Spleen (tissue), 11 donors: ENCODE measurements at regions not wholly inside any gene's neighbourhood (a gene's known extent, or its start where the extent isn't known, plus 50 kb on each side); places are given as distances from the start of the nearest gene placed in this dataset.

Experiments used
- DNase-seq: peaks from one replicate; pipeline ENCODE4 v3.0.0-alpha.2; 2020
- H3K27ac ChIP-seq, 8 donors: fragments of 200-600 bp; sonication (generic) in 7 of 8; 1 replicate in 4 of 8; 2 replicates in 4 of 8; pipeline versions ENCODE4 v1.5.0 to v1.8.0; 2016 to 2021; ENCODE audit warnings: inconsistent platforms in 4 of 8, mild to moderate bottlenecking in 4 of 8, moderate library complexity in 1 of 8
- H3K27me3 ChIP-seq, 7 donors: fragments of 200-600 bp; sonication (generic) in 6 of 7; replicated peaks in 1 of 7; 1 replicate in 4 of 7; 2 replicates in 3 of 7; pipeline versions ENCODE4 v1.5.0 to v1.8.0; 2016 to 2021; ENCODE audit warnings: inconsistent platforms in 3 of 7, mild to moderate bottlenecking in 1 of 7
- H3K36me3 ChIP-seq, 6 donors: fragments of 200-600 bp; sonication (generic) in 5 of 6; 1 replicate in 4 of 6; 2 replicates in 2 of 6; pipeline versions ENCODE4 v1.5.0 to v1.8.0; 2016 to 2021; ENCODE audit warnings: inconsistent platforms in 2 of 6
- H3K4me1 ChIP-seq, 6 donors: fragments of 200-600 bp; sonication (generic) in 5 of 6; 1 replicate in 3 of 6; 2 replicates in 3 of 6; pipeline versions ENCODE4 v1.5.0 to v1.8.0; 2016 to 2021; ENCODE audit warnings: inconsistent platforms in 3 of 6
- H3K4me3 ChIP-seq, 8 donors: fragments of 200-600 bp; sonication (generic) in 7 of 8; 1 replicate in 4 of 8; 2 replicates in 4 of 8; pipeline versions ENCODE4 v1.5.0 to v1.8.0; 2016 to 2021; ENCODE audit warnings: inconsistent platforms in 4 of 8, mild to moderate bottlenecking in 4 of 8, moderate library complexity in 2 of 8
- H3K9me3 ChIP-seq, 8 donors: fragments of 200-600 bp; sonication (generic) in 7 of 8; 1 replicate in 4 of 8; 2 replicates in 4 of 8; pipeline versions ENCODE4 v1.5.0 to v1.8.0; 2016 to 2021; ENCODE audit warnings: inconsistent platforms in 4 of 8
- POLR2A ChIP-seq, 3 donors: fragments of 450-650 bp; IDR thresholded peaks; one replicate each; pipeline ENCODE4 v1.5.1; 2017; ENCODE audit warnings: antibody characterized with exemption in 3 of 3, mild to moderate bottlenecking in 1 of 3
- POLR2AphosphoS5 ChIP-seq, 3 donors: sonication (generic); formaldehyde crosslinking; IDR thresholded peaks; one replicate each; pipeline ENCODE4 v1.5.1; 2017; ENCODE audit warnings: antibody characterized with exemption in 3 of 3
- WGBS, 5 donors: extraction: QIAGEN DNeasy Blood & Tissue Kit in 3 of 5; methylation state at CpG; one replicate each; pipeline versions ENCODE4 v1.1.5 to v1.1.7; 2013 to 2018; 5-methylcytosine and 5-hydroxymethylcytosine counted together
- intact Hi-C: fragments of 100-400 bp; cut with DNase I; formaldehyde crosslinking; loops from one replicate; pipeline ENCODE4 v1.15.0; 2023; ENCODE audit warnings: low total_unique reads
- TF ChIP-seq, protein P1 (sequence below), 11 experiments: fragments of 200-600 bp in 7 of 11; fragments of 450-650 bp in 4 of 11; sonication (generic) in 4 of 11; IDR thresholded peaks in 8 of 11; conservative IDR thresholded peaks in 3 of 11; 1 replicate in 7 of 11; 2 replicates in 4 of 11; pipeline versions ENCODE4 v1.4.0 to v1.8.0; 2016 to 2021; ENCODE audit warnings: antibody characterized with exemption in 11 of 11, inconsistent platforms in 4 of 11, mild to moderate bottlenecking in 1 of 11
- donor health status: healthy with polysubstance abuse.
- donor health status: DM: no; HTN: no; CAD: no; lungs with moderate emphysema.
- donor health status: DM: no; HTN: no; CAD: no.
- donor health status: Bipolar disorder and iron deficiency.
- donor health status: healthy.
- donor health status: DM: no; HTN: no; CAD: no.
- donor health status: DM: yes; HTN: yes; CAD: no.

DNA sequence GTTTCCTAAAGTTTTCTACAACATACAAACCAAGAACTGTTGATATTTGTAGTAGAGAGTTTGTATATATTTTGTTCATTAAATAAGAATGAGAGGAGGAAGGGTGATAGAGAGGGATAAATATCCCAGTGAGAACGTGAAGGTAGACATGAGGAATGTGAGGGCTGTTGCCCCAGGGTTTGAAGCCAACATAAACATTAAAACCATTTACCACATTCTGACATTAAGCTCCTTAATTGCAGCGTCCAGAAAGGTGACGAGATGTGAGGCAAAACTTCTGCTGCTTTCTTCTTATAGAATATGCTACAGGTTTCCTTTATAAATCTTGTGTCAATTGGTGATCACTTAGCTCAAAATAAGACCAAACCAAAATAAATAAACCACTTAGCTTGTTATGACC is 267.8 kb upstream of the CNTN4 start:
- WGBS, 5 donors, result 49 to 76% (median 60%) methylated on average over 3 of the region's 3 CpGs
- intact Hi-C loops, result no loop called here
- Histone ChIP-seq H3K27me3 (no peaks in the 10 kb centered on the region), H3K9me3 (peaks cover 0 to 6% (median 0%) of the 10 kb centered on the region in 8 donors), H3K27ac (no peak overlapping the region), H3K4me1 (no peaks in the 10 kb centered on the region), H3K4me3 (no peak overlapping the region), H3K36me3 (no peaks in the 10 kb centered on the region)
- TF ChIP-seq POLR2A (IDR thresholded peaks at IDR 0.05), result no peak
- TF ChIP-seq, protein P1, sequence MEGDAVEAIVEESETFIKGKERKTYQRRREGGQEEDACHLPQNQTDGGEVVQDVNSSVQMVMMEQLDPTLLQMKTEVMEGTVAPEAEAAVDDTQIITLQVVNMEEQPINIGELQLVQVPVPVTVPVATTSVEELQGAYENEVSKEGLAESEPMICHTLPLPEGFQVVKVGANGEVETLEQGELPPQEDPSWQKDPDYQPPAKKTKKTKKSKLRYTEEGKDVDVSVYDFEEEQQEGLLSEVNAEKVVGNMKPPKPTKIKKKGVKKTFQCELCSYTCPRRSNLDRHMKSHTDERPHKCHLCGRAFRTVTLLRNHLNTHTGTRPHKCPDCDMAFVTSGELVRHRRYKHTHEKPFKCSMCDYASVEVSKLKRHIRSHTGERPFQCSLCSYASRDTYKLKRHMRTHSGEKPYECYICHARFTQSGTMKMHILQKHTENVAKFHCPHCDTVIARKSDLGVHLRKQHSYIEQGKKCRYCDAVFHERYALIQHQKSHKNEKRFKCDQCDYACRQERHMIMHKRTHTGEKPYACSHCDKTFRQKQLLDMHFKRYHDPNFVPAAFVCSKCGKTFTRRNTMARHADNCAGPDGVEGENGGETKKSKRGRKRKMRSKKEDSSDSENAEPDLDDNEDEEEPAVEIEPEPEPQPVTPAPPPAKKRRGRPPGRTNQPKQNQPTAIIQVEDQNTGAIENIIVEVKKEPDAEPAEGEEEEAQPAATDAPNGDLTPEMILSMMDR (IDR thresholded peaks at IDR 0.05 in 8 of 11, conservative IDR thresholded peaks at IDR 0.05 in 3 of 11), result no peak
- TF ChIP-seq POLR2AphosphoS5 (IDR thresholded peaks at IDR 0.05), result no peak
- no peak for DNase-seq

DNA sequence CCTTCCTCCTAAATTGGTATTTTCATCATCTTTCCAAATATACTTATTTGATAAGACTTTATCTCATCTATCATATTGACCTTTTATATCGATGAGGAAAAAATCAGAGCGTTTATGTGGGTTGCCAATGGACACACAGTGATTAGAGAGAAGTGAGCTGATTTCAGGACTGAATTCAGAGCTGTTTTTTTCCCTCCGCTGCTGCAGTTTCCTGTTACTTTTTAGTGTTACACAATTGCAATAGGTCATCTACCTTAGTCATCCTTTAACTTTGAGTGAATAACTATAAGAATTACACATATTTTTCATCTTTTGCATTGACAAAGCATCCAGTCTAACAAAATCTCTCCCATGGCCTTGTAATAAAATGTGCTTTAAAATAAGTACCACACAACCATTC is 266.3 kb upstream of the CNTN4 start:
- H3K4me3 ChIP-seq, result no peak overlapping the region
- H3K4me1 ChIP-seq, result no peaks in the 10 kb centered on the region
- 83 to 89% (median 86%) methylated on average over 3 of the region's 3 CpGs for WGBS, 5 donors
- peaks cover 0 to 6% (median 0%) of the 10 kb centered on the region in 8 donors for H3K9me3 ChIP-seq
- H3K27me3 ChIP-seq, result no peaks in the 10 kb centered on the region
- DNase-seq, result no peak
- intact Hi-C loops, result no loop called here
- TF ChIP-seq, protein P1 (IDR thresholded peaks at IDR 0.05 in 8 of 11, conservative IDR thresholded peaks at IDR 0.05 in 3 of 11), result no peak
- no peak for TF ChIP-seq POLR2A (IDR thresholded peaks at IDR 0.05)
- no peak for TF ChIP-seq POLR2AphosphoS5 (IDR thresholded peaks at IDR 0.05)
- no peaks in the 10 kb centered on the region for H3K36me3 ChIP-seq
- H3K27ac ChIP-seq, result no peak overlapping the region

DNA sequence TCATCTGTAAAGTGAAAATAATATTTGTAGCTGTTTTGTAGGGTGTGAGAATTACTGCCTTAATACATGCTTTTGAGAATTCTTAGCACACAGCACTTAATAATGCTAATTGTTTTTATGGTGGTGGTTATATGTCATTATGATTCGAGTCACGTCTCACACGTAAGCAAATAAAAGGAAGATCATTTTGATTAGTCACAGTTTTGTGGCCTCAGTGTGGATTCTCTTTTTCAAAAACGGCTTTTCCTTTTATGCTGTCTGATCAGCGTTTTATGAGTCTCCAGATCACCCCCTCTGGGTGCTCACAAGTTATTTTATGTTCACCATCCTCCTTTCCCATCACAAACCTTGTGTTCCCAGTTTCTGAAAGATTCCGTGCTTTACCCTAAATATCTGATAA is 255.6 kb upstream of the CNTN4 start:
- peaks cover 0 to 4% (median 0%) of the 10 kb centered on the region in 8 donors for H3K9me3 ChIP-seq
- 64 to 79% (median 78%) methylated on average over 6 of the region's 6 CpGs for WGBS, 5 donors
- no peaks in the 10 kb centered on the region for H3K27me3 ChIP-seq
- H3K27ac ChIP-seq, result no peak overlapping the region
- TF ChIP-seq POLR2A (IDR thresholded peaks at IDR 0.05), result no peak
- TF ChIP-seq, protein P1 (IDR thresholded peaks at IDR 0.05 in 8 of 11, conservative IDR thresholded peaks at IDR 0.05 in 3 of 11), result no peak
- no peak for TF ChIP-seq POLR2AphosphoS5 (IDR thresholded peaks at IDR 0.05)
- H3K4me3 ChIP-seq, result no peak overlapping the region
- H3K36me3 ChIP-seq, result no peaks in the 10 kb centered on the region
- no peaks in the 10 kb centered on the region for H3K4me1 ChIP-seq
- DNase-seq, result no peak
- intact Hi-C loops, result no loop called here

DNA sequence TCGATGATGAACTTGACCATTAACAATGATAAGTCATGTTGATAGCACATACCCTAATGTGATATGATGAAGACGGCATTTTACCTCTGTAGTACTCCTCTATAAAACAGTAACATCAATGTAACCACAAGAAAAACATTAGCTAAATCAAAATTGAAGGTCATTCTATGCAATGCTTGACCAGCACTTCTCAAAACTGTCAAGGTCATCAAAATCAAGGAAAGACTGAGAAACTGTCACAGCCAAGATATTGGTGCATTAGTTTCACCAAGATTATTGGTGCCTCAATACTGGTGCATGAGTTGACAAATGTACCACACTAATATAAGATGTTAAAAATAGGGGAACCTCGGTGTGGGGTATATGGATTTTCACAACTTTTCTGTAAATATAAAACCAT is 251.1 kb upstream of the CNTN4 start:
- 68 to 86% (median 76%) methylated on average over 3 of the region's 3 CpGs for WGBS, 5 donors
- intact Hi-C loops, result no loop called here
- no peak for DNase-seq
- no peaks in the 10 kb centered on the region for H3K4me1 ChIP-seq
- no peaks in the 10 kb centered on the region for H3K27me3 ChIP-seq
- TF ChIP-seq POLR2A (IDR thresholded peaks at IDR 0.05), result no peak
- TF ChIP-seq, protein P1 (IDR thresholded peaks at IDR 0.05 in 8 of 11, conservative IDR thresholded peaks at IDR 0.05 in 3 of 11), result no peak
- TF ChIP-seq POLR2AphosphoS5 (IDR thresholded peaks at IDR 0.05), result no peak
- H3K9me3 ChIP-seq, result peaks cover 0 to 7% (median 0%) of the 10 kb centered on the region in 8 donors
- H3K27ac ChIP-seq, result no peak overlapping the region
- no peak overlapping the region for H3K4me3 ChIP-seq
- H3K36me3 ChIP-seq, result no peaks in the 10 kb centered on the region
